GM18502 (cell line): ENCODE measurements at regions not wholly inside any gene's neighbourhood (a gene's known extent, or its start where the extent isn't known, plus 50 kb on each side); places are given as distances from the start of the nearest gene placed in this dataset.
A peak's percentile ranks its signal among the peaks of the same experiment; 100 is the strongest.
"Not testable (repeated sequence)": the region's sequence is repeated elsewhere in the genome, so short reads cannot be mapped to it uniquely, and the experiment has no call there.

Source experiments
- ATAC-seq: cut with Tn5 transposase; IDR thresholded peaks from one replicate; pipeline ENCODE4 v1.9.1; 2021; ENCODE audit warnings: mild to moderate bottlenecking; ENCODE audit not compliant: unreplicated experiment, poor library complexity

DNA sequence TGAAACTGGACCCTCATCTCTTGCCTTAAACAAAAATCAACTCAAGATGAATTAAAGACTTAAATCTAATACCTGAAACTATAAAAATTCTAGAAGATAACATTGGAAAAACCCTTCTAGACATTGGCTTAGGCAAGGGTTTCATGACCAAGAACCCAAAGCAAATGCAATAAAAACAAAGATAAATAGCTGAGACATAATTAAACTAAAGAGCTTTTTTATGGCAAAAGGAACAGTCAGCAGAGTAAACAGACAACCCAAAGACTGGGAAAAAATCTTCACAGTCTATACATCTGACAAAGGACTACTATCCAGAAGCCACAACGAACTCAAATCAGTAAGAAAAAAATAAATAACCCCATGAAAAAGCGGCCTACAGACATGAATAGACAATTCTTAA lies 446.9 kb upstream of the TRPC7 start:
- not testable (repeated sequence) for ATAC-seq

DNA sequence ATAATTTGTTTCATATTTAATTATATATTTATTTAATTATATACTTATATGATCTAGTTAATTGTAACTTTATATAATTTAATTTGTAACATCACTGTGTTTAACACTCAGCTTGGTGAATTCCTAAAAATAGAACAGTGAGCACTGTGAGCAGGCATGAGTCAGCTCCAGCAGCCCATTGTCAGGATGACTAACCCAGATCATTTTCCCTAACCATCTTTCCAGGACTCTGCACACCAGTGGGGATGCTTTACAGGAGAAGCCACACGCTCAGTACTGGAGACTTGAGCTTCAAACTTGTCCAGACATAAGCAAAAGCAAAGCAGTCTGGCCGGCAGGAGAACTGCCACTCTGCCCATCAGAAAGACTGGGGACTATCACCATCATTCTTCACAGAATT lies 446.2 kb upstream of the TRPC7 start:
- ATAC-seq: no peak

DNA sequence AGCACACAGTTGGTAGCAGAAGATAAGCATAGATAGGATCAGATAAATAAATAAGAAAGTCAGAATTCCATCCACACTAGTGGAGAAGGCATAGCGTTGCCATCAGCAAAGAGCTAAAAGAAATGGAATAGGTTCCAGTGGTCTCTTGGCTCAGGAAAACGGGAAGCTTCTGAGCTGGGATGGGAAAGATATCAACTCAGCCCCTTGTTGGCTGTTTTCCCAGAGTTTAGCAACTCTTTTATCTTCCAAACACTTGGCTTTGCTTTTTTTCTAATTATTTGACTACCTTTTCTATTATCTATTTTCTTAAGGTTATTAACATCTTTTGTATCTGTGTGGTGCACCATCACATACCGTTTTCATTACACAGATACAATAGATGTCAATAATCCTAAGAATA lies 445.7 kb upstream of the TRPC7 start:
- ATAC-seq: no peak

DNA sequence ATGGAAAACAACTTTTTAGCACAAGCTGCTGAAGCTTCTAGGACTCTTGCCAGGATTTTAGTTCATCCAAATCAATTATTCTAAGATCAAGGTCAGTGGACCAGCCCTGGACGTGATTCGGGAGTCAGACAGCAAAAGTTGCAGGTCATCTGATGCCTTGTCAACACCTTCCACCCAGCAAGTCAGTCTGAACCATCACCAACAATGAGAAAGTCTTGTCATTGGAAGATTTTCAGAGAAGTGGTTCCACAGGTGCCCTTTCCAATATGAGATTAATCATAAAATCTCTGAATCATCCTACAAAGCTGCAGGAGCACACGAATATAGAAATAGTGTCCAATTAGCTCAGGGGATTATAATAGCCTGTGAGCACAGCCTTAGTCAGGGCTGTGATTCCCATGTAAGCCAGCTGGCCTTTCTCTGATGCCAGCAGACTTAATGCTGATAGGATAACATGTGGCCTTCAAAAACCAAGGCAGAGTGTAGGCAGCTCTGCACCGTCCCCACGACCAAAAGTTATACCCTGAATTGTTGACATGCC lies 445.0 kb upstream of the TRPC7 start:
- no peak for ATAC-seq

DNA sequence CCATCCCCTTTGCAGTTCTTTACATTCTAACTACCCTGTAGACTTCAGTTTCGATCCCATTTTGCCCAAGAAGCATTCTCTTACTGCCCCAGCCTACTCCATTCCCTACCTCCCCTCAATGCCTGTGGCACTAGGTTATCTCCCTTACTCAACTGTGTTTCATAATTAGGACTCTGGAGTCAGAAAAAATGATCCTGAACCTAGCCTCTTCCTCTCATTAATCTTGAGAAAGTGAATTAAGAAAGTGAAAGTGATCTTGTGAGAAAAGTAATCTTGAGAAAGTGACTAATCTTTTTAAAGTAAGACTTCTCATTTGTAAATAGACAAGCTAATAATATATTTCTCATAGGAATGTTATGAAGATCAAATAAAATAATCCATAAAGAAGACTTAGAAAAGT lies 444.0 kb upstream of the TRPC7 start:
- ATAC-seq: no peak

DNA sequence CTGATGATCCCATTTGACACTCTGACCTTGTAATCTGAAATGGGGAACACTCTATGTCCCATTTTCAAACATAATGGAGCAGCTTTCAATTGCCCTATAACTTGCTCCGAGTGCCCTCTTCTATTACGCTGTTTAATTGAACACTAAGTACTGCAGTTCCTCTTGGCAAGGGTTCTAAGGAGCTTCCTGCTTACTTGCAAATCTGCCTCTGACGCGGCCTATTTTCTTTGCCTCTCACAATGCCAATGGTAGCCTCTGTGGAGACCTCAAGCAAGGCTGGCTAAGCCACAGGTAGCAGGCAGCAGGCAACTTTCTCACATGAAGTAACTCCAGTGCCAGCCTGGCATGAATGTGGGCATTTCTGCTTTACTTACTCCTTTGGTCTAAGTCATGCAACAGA lies 443.4 kb upstream of the TRPC7 start:
- ATAC-seq: no peak

DNA sequence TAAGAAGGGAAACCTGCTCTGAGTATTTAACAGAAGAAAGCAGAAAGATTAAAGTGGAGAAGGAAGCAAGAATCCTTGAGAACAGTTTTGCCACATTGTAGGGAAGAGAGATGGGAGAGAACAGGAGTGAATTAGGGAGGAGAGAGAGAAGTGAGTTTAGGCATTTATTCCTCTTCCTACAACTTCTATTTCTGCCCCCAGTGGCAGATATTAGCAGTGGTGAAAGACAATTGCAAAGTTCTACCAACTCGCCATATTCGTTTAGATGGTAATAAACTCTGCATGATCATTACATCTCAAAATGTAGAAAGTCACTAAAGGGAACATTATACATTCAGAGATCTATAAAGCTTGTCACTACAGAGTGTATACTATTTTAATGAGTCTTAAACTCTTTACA lies 440.1 kb upstream of the TRPC7 start:
- ATAC-seq: no peak

DNA sequence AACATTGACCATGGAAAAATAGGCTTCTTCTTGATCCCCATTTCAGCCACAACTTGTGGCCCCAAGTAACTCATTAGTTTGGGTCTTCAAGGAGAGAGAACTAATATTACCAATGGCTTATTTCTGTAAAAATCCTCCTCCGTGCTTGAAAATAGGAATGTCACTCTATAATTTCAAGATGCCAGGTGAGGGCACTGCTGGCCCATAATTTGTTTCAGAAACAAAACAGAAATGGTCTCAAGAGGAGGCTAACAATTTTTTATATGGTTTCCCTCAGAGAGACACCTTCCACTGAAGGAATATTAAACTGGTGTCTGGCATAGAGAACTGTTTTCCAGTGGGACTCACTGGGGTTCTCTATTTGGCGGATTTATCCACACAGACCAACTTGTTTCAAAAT lies 437.0 kb upstream of the TRPC7 start:
- no peak for ATAC-seq

DNA sequence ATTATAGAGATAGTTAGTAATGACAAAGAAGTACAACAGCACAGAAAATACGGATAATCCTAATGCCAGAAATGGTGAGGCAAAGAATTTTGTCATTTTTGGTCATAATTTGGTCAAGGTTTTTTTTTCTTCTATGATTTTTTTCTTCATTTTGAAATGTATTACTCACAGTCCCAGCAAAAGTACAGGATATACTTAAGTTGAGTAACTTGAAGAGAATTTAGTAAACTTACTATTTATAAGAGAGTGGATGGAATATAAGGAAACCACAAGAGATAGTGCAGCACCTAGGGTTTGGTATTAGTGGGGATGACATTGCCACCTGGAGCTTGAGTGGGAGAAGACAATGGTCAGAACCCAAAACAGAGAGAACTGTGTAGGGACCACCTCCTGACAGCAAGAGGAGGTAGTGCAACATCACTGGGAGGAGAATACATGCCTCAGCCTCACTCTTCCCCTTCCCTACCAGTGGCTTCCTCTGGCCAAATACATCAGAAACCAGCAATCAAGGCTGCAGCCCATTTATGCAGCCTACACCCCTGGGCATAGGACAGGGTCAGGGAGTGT lies 434.5 kb upstream of the TRPC7 start:
- no peak for ATAC-seq

DNA sequence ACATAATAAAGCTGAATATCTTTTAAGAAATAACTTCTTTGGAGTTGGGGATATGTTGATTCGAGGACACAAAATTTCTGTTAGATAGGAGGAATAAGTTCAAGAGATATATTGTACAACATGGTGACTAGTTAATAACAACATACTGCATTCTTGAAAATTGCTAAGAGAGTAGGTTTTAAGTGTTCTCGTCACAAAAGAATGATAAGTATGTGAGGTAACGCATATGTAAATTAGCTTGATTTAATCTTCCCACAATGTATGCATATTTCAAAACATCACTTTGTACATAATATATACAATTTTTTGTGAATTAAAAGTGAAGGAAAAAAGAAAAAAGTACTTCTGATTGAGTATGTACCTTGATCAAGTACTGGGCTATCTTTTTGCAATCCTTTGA lies 428.0 kb upstream of the TRPC7 start:
- no peak for ATAC-seq

DNA sequence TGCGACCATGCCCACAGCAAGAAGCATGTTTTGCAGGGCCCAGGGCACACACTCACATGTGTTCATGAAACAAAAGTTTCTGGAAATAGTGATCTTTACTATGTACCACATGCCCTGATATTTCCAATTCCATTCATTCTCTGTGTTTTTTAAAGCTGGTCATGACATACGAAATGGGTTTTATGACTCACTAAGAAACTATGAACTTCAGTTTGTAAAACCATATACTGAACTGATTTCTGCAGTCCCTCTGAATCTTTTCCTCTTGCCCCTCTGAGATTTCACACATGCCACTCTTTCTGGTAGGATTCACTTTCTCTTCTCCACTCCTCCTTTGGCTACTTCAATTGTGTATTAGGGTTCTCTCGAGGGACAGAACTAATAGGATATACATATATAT lies 416.1 kb upstream of the TRPC7 start:
- ATAC-seq: no peak

DNA sequence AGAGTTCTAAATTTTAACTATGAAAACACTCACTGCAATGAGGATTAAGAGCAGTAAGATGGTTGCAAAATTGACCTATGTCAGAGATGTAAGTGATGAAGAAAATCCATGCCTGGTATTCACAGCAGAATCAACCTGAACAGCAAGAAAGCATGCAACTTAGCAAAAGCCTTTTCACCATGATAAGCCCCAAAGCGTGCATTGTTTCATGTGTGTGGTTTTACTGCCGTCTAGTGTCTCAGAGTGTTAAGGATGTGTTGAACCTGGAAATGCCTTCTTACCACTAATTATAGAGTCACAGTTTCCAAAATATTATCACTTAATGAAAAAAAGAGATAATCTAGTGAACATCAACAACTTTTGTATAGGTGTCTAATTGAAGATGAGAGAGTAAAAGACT lies 415.2 kb upstream of the TRPC7 start:
- ATAC-seq: no peak

DNA sequence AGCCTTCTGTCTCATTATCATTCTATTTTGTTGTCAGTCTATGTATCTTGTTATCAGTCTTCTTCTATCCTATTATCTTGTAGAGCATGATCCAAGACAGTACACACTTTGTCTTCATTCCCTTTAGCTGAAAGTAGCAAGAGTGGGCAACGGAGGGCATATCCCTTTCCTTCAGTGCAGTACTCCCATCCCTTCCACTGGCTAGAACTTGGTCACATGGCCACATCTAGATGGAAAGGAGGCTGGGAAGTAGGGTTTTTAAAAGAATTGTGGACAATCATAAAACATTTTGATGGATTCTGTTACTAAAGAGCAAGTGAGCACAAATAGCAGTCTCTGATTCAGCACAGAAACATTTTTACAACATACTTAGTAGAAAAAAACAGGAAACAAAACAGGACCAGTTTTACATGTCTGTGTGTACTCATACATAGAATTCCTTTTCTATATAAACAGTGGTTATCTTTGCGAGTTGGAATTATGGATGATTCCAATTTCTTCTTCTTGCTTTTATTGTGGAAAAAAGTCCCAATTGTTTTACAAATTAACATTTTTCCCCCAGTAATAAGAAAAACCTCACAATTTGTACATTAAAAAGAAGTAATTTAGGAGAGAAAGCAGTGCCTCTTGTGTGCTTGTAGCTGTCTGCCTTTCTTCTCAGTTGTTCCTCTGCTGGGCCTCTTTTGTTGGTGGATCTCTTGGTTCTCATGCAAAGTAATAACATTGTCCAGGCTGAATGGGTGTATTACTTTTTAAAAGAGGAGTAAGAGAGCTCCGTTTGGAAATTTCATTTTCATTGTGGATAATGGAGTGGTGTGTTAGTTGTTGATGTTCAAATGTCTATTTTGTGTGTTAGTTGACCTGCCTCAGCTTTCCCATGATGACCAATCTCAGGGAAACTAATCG lies 410.9 kb upstream of the TRPC7 start:
- ATAC-seq: no peak

DNA sequence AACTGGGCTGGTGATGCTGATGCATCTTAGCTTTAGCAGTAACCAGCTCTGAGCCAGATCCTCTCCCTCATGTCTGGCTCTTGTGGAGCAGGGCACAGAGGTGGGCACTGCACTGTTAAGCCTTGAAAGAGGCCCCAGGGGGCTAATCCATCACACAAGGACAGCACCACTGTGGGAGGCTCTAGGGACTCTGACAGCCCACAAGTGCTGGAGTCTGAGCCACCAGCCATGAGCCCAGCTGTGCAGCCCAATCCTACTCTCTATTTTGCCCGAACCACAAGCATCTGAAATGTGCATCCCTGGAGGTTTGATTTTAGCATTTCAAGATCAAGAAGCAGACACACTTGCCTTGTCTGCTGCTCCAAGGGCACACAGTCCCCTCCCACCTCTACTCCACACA lies 407.1 kb upstream of the TRPC7 start:
- ATAC-seq: no peak

DNA sequence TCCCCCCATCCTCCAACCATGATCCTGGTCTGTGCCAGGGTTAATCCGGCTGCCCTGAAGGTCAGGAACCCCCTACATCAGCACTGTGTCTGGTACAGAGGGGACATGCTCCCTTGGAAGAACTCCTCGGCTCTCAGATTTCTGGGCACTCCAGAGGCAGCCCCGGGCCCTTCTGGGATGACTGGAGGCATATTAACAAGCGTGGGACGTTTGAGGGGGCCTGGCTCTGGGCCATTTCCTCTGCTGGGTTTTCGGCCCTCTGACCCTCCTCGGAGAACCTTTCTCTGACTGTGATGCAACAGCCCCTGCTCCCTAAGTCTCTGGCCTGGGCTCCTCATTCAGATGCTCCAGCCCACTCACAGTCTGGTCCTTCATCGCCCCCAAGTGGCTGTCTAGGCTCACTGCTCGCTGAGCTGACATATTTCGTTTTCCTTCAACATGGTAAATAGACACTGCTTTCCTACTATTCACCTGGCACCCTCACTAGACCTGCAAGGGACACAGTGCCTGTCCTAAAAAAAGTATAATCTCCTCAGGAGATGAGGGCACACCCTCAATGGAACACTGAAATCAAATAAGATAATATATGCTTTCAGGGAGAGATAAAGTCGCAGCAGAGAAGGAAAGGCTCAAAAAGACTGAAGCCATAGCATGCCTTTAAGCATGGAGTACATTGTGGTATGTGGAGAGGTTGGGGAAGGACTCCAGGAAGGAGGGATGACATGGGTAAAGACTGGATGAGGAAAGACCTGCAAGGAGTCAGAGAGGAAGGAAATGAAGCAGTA lies 404.7 kb upstream of the TRPC7 start:
- ATAC-seq: peak; percentile 82

DNA sequence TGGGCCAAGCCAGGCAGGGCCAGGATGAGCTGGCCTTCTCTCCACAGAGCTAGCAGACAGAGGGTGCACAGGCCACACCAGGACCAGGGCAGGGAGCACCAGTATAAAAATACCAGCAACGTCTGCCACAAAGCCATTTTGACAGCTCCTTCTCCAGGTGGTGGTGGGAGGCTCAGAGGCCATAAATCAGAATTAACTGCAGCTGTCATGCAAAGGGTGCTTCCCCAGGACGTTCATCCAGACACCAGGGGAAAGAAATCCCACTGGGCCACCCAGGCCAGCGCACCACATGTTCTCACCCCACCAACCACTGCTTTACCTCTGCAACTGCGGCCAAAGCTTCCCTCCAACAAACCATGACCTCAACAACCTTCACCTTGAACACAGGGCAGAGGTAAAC lies 403.7 kb upstream of the TRPC7 start:
- no peak for ATAC-seq

DNA sequence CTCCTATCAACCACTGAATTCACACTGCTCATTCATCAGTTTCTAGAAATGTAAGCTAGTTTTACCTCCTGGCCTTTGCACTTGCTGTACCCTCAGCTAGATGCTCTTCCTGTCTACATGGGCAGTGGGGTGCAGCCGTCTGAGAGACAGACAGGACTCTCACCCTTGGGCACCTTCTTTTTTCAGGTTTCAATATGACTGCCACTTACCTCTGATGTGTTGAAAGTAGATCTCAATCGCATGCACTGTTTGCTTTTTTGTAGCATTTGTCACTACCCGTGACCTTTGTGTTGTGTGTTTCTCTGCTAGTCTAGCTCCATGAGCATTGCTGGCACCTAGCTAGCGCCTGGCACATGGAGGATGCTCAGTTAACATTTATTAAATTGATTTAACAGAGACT lies 403.1 kb upstream of the TRPC7 start:
- ATAC-seq: peak; percentile 52

DNA sequence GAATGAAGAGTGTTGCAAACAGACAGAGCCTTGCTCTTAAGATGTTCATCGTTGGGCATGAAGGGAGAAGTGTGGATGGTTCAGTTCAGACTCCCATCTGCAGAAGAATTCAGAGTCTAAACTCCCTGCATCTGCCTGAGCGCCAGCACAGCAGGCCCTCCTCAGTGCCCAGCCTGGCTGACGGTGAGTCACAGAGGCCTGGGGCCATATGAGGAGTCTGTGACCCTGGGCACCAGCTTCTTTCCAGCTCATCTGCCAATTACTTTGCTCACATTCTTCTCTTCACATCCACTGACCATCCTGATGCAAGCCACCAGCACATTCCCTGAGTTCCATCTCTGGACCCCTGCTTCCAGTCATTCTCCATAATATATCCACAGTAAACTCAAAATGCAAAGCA lies 401.1 kb upstream of the TRPC7 start:
- ATAC-seq: no peak

DNA sequence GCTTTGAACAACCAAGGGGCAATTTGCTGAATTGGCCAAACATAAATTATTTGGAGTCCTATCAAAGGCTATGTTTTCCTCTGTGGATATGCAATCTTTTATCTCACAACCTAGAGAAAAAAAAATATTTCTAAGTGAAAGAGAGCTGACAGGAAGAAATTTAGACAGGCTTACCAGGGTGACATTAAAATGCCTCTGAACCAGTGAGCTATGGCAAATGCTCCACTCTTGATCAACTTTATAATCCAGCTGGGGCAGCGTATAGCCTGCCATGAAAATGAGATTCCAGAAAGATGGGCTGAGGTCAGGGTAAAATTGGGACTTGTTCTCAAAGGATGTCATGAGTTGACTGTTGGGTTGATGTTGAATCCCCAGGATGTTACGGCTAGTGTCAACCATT lies 399.3 kb upstream of the TRPC7 start:
- no peak for ATAC-seq

DNA sequence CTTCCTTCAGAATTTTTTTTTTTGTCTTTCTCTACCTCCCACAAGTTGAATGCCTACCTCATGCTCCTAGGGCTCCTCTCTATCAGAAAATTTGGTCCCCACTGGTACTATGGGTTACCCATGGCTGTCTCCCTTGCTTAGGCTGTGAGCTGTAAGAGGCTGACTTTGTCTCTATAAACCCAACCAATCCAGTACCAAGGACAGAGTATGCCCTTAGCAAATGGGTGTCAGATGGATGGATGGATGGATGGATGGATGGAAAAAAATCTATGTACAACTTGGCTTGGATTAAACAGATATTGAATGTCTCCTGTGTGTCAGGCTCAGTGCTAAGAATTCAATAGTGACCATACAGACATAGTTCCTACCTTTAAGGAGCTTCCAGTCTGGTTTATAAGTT lies 398.2 kb upstream of the TRPC7 start:
- ATAC-seq: no peak

DNA sequence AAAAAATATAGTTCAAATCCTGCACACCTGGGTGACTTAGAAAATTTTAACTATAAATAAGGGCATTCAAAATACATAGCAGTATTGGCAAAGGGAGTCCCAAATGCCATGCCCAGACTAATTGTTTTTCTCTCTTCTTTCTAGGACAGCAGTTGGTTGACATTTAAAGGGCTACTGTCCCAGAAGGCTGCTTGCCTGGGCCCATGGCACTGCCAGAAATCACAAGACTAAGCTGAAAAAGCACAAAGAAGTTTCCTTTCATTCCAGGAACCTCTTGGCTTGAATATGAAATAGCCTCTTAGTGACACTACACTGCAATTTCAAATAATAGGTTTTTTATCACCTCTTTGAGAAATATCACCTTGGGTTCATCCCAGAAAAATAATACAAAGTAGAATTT lies 388.9 kb upstream of the TRPC7 start:
- ATAC-seq: no peak
